GM18505 (cell line): ENCODE measurements at regions not wholly inside any gene's neighbourhood (a gene's known extent, or its start where the extent isn't known, plus 50 kb on each side); places are given as distances from the start of the nearest gene placed in this dataset.

Source experiments
- ATAC-seq: cut with Tn5 transposase; IDR thresholded peaks from one replicate; pipeline ENCODE4 v1.9.1; 2021; ENCODE audit not compliant: unreplicated experiment
- POLR2A ChIP-seq: IDR thresholded peaks from 4 replicates; pipeline ENCODE4 v1.6.1; 2011; ENCODE audit warnings: borderline replicate concordance; ENCODE audit not compliant: insufficient read depth, insufficient read length; ENCODE audit errors: extremely low read depth

DNA sequence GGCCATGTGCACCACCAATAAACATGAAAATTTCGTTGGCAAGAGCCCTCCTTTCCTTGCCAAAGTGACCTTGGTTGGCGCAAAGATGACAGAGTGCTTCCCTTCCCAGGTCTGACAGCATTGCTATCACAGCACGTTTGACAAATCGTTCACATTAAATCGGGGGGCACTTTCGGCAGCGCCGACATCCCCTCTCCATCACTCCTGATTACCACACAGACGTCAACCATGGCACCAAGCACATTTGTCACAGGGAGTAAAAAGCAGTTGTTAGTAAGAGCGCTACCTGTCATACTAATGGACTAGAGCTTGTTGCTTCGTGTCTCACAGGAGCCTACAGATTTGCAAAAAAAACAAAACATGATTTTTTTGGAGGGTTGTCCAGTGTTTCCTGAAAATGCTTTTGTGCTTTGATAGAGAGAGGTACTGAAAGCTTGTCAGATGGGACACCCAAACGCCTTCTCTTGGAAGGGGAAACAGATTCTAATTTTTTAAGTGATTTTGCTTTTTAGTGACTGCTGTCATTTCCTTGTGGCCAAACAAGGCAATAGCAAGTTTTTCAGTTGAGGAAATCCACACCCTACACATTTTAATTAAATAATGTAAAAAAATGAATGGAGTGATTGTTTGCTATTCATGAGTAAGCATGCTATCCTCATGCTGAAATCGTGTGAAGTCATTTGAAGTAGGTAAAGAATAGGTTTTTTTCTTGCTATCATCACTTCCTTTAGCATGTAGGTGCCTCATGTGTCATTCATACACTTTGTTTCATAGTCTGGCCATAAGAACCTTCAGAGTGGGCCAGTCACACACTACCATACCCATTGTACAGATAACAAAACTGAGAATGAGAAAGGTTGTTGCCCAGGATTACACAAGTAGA, 682.8 kb upstream of the WWC1 start:
- no peak for ATAC-seq
- no peak for TF ChIP-seq POLR2A

DNA sequence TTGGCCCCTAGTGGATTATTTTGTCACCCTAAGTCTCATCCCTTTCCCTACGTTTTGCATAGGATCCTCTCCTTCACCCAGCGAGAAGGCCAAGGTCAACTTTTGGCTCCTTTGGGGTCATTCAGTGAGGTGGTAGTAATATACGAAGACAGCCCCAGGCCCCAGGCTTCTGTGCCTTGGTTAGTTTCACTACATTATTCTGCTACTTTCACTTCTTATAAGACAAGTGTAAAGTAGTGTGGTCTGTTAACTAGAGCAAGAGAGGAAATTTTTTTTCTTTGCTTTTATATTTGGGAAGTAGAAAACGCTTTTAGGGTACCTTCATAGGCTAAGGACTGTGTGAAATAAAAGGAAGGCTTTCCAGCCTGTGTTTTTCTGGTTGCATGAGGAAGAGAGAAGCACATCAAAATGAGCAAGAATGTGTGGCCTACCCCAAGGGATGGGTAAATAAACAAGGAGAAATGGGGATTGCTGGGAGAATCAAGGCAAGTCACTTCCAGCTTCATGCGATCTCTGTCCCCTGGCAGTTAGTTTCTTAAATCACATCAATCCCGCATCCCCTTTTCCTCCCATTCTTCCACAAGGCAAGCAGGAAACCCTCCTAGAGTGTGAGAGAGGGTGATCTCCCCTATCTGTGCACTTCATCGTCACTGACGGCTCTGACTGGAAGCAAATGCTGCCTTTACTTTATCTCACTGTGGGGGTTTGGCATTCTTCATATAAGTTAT, 677.0 kb upstream of the WWC1 start:
- no peak for ATAC-seq
- no peak for TF ChIP-seq POLR2A

DNA sequence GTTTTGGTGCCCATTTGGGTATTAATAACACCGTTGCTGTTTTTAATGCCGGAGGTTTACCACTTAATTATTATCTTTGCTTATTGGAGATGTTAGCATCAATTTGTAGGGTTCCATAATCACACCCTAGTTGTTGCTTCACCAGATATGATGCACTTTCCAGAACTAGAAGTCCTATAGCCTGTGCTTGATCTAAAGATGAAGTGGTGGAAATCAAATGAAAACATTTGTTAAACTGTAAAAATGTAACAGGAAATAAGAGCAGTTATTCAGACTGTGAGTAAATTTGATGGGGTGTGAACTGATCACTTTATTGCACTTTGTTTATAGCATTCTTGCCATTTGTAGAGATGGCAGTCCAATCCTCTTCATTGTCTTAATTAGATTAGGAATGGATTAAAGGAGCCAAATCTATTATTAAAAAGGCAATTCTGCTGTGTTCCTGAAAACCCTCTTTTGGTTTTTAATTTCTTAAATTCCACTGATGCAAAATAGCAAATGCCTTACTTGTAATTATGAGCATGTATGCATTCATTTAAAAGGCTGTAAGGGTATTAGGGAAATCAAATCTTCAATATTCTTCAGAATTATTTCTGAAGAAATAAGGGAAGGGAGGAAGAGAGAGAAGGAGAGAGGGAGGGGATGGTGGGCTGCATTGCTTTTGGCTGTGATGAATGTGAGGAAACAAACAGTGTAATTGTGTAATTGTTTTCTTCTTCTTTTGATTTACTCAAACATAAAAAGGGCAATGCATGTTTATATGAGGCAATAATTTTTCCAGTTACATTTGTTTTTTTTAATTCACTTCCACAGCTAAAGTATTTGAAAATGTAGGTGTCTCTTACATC, 675.2 kb upstream of the WWC1 start:
- no peak for ATAC-seq
- TF ChIP-seq POLR2A = no peak

DNA sequence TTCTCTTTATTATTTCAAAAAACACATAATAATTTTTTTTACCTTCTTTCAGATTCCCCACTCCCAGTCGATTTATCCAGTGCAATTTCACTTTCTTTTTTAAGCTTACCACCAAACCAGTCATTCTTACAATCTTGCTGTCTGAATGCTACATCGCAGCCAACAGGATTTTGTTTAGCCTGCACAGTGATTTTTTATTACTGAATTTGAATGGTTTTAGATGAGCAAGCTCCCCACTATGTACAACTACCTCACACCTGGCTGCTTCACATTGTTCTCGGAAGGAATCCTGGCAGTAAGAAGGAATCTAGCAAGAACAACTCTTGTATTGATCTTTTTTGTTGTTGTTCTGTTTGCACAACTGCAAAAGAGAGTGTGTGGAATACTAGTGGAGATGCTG, 668.1 kb upstream of the WWC1 start:
- ATAC-seq = no peak
- no peak for TF ChIP-seq POLR2A

DNA sequence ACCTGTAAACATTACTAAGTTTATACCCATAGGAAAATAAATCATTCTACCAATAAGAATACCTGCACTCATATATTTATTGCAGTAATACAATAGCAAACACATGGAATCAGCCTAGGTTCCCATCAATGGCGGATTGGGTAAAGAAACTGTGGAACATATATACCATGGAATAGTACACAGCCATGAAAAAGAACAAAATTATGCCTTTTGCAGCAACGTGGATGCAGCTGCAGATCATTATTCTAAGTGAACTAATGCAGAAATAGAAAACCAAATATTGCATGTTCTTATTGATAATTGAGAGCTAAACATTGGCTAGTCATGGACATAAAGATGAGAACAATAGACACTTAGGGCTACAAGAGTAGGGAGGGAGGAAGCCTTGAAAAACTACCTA, 667.4 kb upstream of the WWC1 start:
- no peak for TF ChIP-seq POLR2A
- ATAC-seq = no peak

DNA sequence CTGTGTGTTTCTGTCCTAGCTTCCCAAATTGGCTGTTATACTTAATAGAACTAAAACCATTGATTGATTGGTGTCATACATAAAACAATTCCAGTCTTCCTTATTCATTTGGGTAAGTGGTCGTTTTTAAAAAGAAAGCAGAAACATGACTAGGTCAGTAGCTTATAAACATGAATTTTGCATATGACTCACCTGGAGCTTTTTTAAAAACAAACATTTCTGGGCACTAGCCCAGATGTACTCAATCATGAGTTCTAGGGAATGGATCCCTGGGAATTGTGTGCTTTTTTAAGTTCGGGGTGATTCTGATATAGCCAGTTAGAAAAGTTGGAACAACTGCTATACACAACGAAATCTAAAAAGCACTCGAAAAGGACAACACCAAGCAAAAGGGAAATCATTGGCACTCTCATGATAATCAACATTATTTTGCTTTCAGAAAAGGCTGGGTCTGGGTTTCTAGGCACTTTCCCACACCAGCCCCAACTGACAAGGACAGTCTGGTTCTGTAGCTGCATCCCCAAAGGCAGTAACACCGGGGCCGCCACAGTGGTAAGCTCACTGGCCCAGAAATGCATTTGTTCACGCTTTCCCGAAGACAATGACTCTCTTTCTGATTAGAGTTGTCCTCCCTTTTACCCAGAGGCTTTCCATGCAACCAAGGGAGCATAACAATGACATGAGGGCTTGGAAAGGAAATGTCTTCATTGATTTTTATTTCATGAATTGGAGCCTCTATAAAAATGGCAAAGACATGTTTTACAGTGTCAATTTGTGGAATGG, 664.9 kb upstream of the WWC1 start:
- no peak for TF ChIP-seq POLR2A
- ATAC-seq = no peak

GRCh38 chr5:167629634-167630033, 661.8 kb upstream of the WWC1 start:
- ATAC-seq = no peak
- TF ChIP-seq POLR2A = no peak

GRCh38 chr5:167631191-167631590, 660.3 kb upstream of the WWC1 start:
- no peak for TF ChIP-seq POLR2A
- no peak for ATAC-seq

DNA sequence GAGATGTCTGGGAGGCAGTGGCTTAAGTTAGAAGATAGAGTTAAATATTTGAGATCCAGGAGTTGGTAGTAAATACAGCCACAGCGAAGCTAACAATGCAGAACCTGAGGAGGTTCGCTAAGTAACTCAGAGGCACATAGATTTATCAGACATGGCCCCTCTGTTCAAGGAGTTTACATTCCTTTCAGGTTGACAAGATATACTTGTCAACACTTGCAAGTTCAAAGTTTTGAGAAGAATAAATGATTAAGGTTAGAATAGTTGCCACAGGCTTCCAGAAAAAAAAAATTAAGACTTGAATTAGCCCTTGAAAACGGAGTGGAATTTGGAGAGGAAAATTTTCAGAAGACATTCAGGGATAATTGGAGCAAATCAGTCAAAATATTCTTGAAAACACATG, 658.3 kb upstream of the WWC1 start:
- ATAC-seq = no peak
- TF ChIP-seq POLR2A = no peak

DNA sequence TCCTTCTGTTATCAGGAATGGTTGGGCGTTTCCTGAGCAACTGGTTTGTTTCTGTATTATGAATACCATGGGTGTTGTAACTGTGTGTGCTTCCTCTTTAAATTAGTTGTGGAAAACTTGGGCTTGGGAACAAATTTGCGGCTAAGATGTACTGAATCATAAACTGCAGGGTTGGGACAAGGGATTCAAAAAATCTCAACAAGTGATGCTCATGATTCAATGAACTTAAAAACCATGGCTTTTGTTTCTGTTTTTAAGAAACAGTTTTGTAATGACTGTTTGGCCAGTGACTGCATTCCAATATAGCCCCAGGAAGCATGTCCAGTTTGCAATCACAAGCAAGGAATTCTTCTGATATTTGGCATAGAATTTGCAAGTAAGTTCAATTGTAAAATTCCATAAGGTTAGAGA, 657.5 kb upstream of the WWC1 start:
- no peak for ATAC-seq
- no peak for TF ChIP-seq POLR2A

- no peak for TF ChIP-seq POLR2A
- ATAC-seq = no peak
Measured at GRCh38 chr5:167634432-167634831, 657.0 kb upstream of the WWC1 start.

DNA sequence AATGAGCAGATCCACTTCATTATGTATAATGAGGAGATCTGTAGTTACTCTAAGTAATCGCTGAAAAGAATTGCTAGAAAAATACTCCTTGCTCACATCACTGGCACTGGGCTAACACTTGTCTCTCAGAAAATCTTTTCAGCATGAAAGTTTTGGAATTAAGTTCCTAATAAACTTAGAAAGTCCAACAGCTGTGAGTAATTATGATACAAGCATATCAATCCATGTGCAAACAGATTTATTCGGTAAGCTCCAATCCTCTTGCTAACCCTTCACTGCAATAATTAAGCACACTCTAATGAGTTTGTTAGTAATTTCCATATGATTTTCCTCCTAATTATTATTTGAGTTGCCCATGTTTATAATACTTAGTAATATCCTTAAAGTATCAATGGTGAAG, 652.6 kb upstream of the WWC1 start:
- no peak for TF ChIP-seq POLR2A
- no peak for ATAC-seq
